IPS DF 4.7 (cell line): ENCODE measurements at regions not wholly inside any gene's neighbourhood (a gene's known extent, or its start where the extent isn't known, plus 50 kb on each side); places are given as distances from the start of the nearest gene placed in this dataset.

Experiments
- DNase-seq: peaks from one replicate; pipeline ENCODE4 v3.0.0-alpha.2; 2013; ENCODE audit warnings: low spot score; ENCODE audit errors: extremely low read depth

- DNase-seq: no peak
These were observed 53.1 kb downstream of the ATXN3L start for GRCh38 chrX:13266641-13267345.

GRCh38 chrX:13265549-13266132 lies 54.2 kb downstream of the ATXN3L start:
- no peak for DNase-seq

GRCh38 chrX:13265111-13265510 lies 54.7 kb downstream of the ATXN3L start:
- DNase-seq: no peak

GRCh38 chrX:13263560-13264251 lies 56.1 kb downstream of the ATXN3L start:
- DNase-seq: no peak

GRCh38 chrX:13261348-13261747 lies 58.5 kb downstream of the ATXN3L start:
- DNase-seq: no peak

- DNase-seq: no peak
These were observed 59.3 kb downstream of the ATXN3L start for GRCh38 chrX:13260598-13260997.

- DNase-seq: no peak
These were observed 61.1 kb downstream of the ATXN3L start for GRCh38 chrX:13258725-13259124.

GRCh38 chrX:13258052-13258444 lies 61.8 kb downstream of the ATXN3L start:
- no peak for DNase-seq

- DNase-seq: no peak
These were observed 62.4 kb downstream of the ATXN3L start for GRCh38 chrX:13257223-13258051.

GRCh38 chrX:13256603-13257002 lies 63.2 kb downstream of the ATXN3L start:
- no peak for DNase-seq

- no peak for DNase-seq
These were observed 65.0 kb downstream of the ATXN3L start for GRCh38 chrX:13254870-13255269.

GRCh38 chrX:13254076-13254785 lies 65.6 kb downstream of the ATXN3L start:
- no peak for DNase-seq

- no peak for DNase-seq
These were observed 66.6 kb downstream of the ATXN3L start for GRCh38 chrX:13253223-13253622.

- DNase-seq: no peak
These were observed 67.1 kb downstream of the ATXN3L start for GRCh38 chrX:13252726-13253125.

- DNase-seq: no peak
These were observed 68.8 kb downstream of the ATXN3L start for GRCh38 chrX:13250826-13251580.

- no peak for DNase-seq
These were observed 70.9 kb downstream of the ATXN3L start for GRCh38 chrX:13248867-13249486.

- DNase-seq: no peak
These were observed 80.6 kb downstream of the ATXN3L start for GRCh38 chrX:13239272-13239671.

- no peak for DNase-seq
These were observed 83.9 kb downstream of the ATXN3L start for GRCh38 chrX:13235930-13236329.

- no peak for DNase-seq
These were observed 87.4 kb downstream of the ATXN3L start for GRCh38 chrX:13232484-13232883.

GRCh38 chrX:13226214-13226613 lies 93.6 kb downstream of the ATXN3L start:
- no peak for DNase-seq
